NCI-H345 treated with DMSO at 0.1 percent for 48 hours (cell line): ENCODE measurements at regions not wholly inside any gene's neighbourhood (a gene's known extent, or its start where the extent isn't known, plus 50 kb on each side); places are given as distances from the start of the nearest gene placed in this dataset.

Experiments
- DNase-seq: peaks from one replicate; lab custom pipeline; 2025; ENCODE audit not compliant: unreplicated experiment; lab: John Stamatoyannopoulos, UW

DNA sequence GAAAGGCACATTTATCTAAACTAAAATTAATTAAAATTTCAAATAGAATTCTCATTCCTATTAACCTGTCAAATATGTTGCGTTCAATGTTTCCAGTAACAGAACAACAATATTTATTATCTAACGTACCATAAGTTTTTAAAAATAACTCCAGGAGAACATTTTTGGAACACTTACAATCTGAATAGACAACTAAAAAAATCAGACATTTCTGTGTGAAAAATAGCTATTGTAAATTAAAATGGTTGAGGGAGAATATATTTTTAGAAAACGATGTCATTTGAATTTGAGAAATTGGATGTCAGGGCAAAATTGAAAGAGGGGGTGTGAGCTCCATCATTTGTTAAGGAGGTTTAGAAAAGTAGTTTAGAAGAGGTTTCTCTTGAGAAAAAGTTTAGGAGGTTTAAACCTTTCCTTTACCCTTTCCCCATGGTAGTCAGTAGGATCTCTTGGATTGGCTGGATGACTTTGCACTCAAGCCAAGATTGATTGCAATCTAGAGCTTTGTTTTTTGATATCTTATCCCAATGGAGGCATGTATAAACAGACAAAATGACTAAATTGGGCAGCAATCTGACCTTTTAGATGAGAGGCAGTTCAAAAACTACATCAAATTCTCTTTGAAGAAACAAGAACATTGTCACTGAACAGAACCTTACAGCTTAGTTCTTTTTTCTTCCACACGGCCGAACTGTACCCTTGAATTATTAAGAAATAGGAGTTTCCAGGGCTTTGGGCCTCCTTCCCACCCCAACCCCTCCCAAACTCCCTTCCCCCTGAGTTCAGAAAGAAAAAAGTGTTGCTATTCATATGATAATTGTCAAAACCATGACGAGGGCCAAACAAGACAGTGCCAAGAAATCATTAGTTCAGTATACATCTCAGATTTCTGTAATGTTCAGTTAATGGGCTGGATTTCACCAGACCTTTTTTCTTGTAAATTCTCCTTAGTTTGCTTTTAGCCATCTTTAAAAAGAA is 79.7 kb upstream of the CDIN1 start:
- DNase-seq: no peak

DNA sequence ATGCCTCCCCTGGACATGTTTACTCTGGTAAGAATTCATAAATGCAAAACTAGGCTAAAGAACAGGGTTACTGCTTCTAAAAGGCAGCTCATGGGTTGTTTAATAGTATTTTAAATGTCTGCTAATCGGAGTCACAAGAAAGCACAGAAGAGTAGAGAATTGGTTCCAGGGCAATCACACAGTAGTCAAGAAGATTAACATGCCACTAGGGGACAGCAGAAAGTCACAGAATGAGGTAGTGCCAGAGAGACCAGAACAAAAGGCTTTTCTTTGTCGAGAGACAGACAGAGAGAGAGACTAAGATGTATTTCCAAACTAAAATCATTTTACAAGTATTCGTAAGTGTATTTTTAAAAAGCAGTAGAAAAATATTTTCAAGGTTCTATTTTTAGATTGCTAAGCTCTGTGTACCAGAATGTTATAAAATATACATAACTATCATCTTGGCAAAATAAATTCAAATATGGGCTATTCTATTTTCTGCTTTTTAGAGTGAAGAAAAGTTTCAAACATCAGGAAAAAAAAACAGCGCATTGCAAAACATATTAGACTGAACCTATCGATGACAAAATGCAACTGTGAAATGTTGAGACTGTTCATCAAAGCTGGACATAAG is 78.3 kb upstream of the CDIN1 start:
- DNase-seq: peak; percentile 28

DNA sequence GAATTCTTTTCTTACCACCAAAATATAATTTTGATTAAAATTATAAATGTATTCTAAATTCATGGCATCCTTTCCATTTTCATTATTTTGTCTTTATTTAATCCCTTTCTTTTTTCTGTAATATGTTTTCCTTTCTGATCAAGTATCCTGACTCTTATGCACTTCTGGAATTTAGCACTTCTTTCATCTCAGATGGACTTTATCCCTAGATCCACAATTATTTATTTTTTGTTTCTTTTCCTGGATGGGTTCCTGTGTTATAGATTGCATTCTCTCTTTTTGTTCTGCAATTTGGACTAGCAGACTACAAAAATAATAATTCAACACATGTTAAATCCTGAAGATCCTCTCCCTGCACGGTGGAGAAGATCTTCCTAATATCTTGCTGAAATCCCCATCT is 76.9 kb upstream of the CDIN1 start:
- no peak for DNase-seq

DNA sequence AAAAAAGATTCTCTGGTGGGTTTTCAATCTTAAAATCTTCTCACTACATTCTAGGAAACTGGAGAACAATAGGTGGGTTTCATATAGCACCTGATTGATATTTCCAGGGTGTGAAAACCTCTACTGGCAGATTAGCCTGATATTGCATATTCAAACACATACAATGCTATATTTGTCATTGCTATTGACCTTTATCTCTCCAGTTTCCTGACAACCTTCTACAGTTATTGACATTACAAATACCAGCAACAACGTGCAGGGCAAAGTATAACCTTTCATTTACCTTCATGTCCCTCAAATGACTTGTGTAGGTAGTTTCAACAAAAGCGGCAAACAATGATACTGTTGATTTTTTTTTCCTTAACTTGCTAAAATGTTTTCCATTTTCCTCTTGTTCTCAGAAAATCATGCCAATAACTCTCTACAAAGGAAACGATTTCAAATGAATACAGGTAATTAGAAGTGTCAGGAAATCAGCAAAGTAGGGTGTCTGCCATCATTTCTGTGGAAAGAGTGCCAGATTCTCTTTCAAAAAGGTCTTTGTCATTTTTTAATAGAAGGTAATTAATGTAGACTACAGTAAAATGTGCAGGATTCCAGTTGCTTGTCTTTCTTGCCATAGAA is 72.6 kb upstream of the CDIN1 start:
- DNase-seq: no peak

DNA sequence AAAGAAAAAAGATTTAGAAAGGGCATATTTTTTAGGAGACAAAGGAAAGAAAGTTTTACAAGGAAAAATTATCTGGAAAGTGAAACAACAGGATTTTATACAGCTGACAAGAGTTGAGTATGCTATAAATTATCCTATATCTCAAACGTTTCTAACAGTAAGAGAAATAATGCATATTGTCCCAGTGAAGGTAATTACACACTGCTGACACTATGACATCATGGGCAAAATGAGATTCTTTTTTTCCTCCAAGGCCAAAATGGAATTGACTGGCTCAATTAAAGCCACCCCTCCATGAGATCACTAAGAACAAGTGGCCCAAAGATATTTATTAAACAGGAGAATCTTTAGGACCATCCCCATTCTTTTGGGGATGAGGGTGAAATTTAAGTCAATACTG is 72.0 kb upstream of the CDIN1 start:
- DNase-seq: no peak

DNA sequence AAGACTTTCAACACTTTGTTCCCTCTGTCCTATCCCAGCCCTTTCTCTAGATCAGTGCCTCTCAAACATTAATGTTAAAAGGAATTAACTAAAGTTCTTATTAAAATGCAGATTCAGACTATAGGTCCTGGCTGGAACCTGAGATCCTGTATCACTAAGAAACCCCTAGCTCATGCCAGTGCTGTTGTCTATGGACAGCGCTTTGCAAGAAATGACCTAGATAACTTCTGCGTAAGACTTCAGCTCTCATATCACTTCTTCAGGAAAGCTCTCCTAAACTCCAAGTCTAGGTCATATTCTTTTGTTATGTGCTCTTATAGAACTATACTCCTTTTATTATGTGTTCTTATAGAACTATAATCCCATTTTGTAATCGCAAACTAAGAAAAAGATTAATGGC is 67.8 kb upstream of the CDIN1 start:
- no peak for DNase-seq

DNA sequence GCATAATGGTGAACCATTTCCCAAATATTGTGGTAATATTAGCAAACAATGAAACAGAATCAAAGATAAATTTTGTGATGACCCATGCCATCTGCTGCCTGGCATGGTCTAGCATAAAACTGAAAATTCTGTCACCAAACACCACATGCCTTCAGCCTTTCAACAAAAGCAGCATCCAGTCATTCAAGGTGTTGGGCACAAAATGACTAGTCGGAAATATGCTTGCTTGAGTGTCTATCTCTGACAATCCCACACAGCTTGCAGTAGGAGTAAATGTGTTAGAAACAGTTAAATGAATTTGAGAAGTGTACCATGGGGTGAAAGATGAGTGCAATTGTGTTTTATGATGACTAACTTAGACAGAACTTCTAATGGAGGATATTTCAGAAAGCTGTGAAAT is 61.7 kb upstream of the CDIN1 start:
- no peak for DNase-seq

DNA sequence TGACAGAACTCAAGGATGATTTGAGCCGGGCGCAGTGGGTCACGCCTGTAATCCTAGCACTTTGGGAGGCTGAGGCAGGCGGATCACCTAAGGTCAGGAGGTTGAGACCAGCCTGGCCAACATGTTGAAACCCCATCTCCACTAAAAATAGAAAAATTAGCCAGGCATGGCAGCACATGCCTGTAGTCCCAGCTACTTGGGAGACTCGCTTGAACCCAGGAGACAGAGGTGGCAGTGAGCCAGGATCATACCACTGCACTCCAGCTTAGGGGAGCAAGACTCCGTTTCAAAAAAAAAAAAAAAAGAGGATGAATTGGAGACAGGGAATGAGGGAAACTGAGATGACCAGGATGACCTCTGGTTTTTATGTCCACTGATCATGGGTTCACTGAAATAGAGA is 60.4 kb upstream of the CDIN1 start:
- no peak for DNase-seq

DNA sequence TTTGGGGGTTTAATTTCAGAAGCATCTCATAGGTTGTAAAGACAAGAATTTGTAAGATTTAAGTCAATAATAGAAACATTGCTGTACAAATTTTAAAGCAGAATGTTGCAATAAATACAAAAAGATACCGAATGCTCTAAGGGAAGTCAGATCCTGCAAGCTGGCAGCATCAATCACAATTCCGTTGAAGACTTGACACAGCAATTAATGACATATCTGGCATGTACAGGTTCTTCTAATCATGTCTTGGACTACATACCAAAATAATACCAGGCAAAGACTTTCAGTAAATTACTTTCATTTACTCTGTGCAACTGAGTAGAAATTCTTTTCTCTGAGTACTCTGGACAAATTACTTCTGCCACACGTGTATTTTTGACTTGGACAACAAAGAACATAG is 54.0 kb upstream of the CDIN1 start:
- no peak for DNase-seq

DNA sequence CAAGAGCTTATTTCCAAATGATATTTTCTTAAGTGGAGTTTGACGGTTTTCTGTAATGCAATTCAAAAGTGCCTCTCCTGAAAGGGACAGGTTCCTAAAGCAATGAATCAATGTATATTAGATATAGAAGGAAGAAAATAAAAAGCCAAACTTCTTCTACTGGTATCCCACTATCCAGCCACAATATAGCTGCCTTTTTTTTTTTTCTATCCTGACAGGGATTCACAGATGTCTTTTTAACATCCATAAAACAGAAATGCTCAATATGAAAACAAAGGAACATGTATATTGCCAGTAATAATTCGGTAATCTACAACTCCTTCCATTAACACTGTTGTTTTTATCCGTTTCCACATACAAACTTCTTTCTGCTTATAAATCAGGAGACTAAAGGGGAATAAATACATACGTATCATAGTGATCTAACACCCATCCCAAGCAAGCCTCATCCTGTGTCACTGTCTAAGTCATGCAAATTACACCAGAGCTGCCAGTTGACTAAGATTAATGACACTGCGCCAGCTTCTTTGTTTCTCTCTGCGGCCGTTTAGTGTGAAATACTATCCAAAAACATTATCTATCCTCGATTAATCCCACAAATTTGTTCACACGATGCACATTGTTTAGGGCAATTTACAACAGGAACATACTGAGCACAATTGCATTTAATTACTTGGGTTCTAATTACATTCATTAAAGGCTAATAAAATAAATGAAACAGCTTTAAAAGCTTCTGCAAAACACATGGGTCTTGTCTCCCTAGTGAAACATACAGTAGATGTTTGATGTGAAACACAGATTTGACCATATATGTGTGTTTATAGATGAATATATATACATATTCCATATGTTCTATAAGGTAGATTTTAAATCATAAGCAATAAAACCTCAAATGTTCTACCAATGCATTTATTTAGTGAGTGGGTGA is 51.9 kb upstream of the CDIN1 start:
- DNase-seq: no peak

DNA sequence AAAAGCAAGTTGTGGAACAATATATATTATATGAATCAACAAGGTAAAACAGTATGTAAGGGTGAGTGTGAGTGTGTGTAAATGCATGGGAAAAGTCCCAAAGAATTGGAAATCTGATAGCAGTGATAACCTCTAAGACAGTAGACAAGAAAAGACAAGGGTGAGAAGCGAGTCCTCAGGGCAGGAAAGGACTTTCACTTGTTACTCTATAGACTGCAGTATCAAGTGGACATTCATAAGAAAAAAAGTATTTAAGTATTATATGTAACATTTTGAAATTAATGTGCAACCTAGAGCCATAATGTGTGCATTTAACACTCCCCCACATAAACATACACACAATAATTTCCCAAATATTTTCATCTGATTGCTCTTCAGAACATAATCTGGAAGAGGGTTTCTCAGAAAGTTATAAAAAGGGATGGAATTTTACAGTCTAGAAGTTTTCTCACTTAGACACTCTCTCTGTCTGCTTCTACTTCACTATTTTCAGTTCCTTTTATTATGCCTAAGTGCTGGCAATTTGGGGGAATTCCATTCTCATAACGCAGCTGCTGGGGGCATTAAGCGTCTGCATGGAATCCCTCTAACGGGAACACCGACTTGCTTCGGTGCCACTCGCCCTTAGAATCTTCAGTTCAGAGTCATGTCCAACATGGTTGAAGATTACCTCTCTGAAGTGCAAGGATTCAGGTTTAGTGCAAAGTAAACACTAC is 50.0 kb upstream of the CDIN1 start:
- DNase-seq: no peak
